ENCODE measurements at regions not wholly inside any gene's neighbourhood (a gene's known extent, or its start where the extent isn't known, plus 50 kb on each side); places are given as distances from the start of the nearest gene placed in this dataset.

- TF ChIP-seq SAP30 (IDR thresholded peaks at IDR 0.05; ENCODE audit: insufficient read depth, insufficient replicate concordance, low read length), result no peak
Observed at GRCh38 chr2:215664847-215665525, 229.1 kb upstream of the FN1 start (continued).

All from H1 (cell line).